Central memory CD8-positive, alpha-beta T cell (primary cell): ENCODE measurements at regions not wholly inside any gene's neighbourhood (a gene's known extent, or its start where the extent isn't known, plus 50 kb on each side); places are given as distances from the start of the nearest gene placed in this dataset.

ENCODE experiments used
- ATAC-seq: fragments of 150-1000 bp; cut with Tn5 transposase; replicated peaks from 2 replicates; pipeline ENCODE4 v1.10.0; 2022; ENCODE audit warnings: mild to moderate bottlenecking, moderate FRiP score, moderate number of reproducible peaks; ENCODE audit not compliant: poor library complexity, severe bottlenecking; ENCODE audit errors: extremely low read depth
- DNase-seq, 2 donors: peaks; one replicate each; pipeline ENCODE4 v3.0.0; 2021; ENCODE audit warnings: low spot score in 2 of 2
- H3K27ac Mint-ChIP-seq: one replicate; pipeline ENCODE4 v1.8.0; 2022; ENCODE audit warnings: low read depth, mild to moderate bottlenecking, moderate library complexity, mixed read lengths
- H3K27me3 Mint-ChIP-seq: one replicate; pipeline ENCODE4 v1.8.0; 2022; ENCODE audit warnings: mixed read lengths
- H3K36me3 Mint-ChIP-seq: one replicate; pipeline ENCODE4 v1.8.0; 2022; ENCODE audit warnings: mild to moderate bottlenecking, moderate library complexity, mixed read lengths; ENCODE audit not compliant: insufficient read depth
- H3K4me1 Mint-ChIP-seq: one replicate; pipeline ENCODE4 v1.8.0; 2022; ENCODE audit warnings: mixed read lengths
- H3K4me3 Mint-ChIP-seq: one replicate; pipeline ENCODE4 v1.8.0; 2022; ENCODE audit warnings: mild to moderate bottlenecking, moderate library complexity, mixed read lengths
- H3K9me3 Mint-ChIP-seq: one replicate; pipeline ENCODE4 v1.8.0; 2022; ENCODE audit warnings: mixed read lengths

DNA sequence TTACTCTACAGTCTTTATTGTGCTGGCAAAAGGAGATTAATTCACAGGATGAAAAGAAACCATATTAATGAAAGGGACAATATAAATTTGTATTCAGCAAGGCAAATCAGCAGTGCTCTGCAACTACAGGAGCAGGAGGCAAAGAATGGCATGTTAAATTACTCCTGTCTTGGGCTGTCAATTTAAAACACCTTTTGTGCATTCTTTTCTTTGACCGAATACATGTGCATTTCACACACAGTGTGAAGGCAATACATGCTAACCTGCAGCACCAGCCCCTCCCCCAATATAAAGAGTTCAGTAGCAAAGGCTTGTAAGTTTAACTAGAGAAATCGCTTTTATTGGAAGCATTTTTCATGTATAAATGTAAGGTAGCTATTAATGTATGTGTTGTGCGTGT, 275.2 kb upstream of the TOPAZ1 start:
- Mint-ChIP-seq H3K36me3 (no peaks in the 10 kb centered on the region), H3K9me3 (no peaks in the 10 kb centered on the region), H3K27me3 (peaks cover 79% of the 10 kb centered on the region), H3K27ac (no peak overlapping the region), H3K4me1 (no peaks in the 10 kb centered on the region), H3K4me3 (no peak overlapping the region)
- DNase-seq (no peak), ATAC-seq (no peak)

- Mint-ChIP-seq H3K9me3 (no peaks in the 10 kb centered on the region), H3K36me3 (no peaks in the 10 kb centered on the region), H3K4me3 (no peak overlapping the region), H3K4me1 (no peaks in the 10 kb centered on the region), H3K27me3 (peaks cover 75% of the 10 kb centered on the region), H3K27ac (no peak overlapping the region)
- no peak for DNase-seq
- ATAC-seq, result no peak
Measured at GRCh38 chr3:43968465-43968864, 273.2 kb upstream of the TOPAZ1 start.

GRCh38 chr3:43969944-43970343, 271.7 kb upstream of the TOPAZ1 start:
- DNase-seq, result no peak
- no peak for ATAC-seq
- H3K27me3 Mint-ChIP-seq, result peaks cover 60% of the 10 kb centered on the region
- H3K27ac Mint-ChIP-seq, result no peak overlapping the region
- no peaks in the 10 kb centered on the region for H3K4me1 Mint-ChIP-seq
- H3K9me3 Mint-ChIP-seq, result no peaks in the 10 kb centered on the region
- no peaks in the 10 kb centered on the region for H3K36me3 Mint-ChIP-seq
- no peak overlapping the region for H3K4me3 Mint-ChIP-seq

- H3K4me1 Mint-ChIP-seq, result no peaks in the 10 kb centered on the region
- H3K27ac Mint-ChIP-seq, result no peak overlapping the region
- no peak for ATAC-seq
Measured at GRCh38 chr3:43970351-43970750, 271.3 kb upstream of the TOPAZ1 start.

DNA sequence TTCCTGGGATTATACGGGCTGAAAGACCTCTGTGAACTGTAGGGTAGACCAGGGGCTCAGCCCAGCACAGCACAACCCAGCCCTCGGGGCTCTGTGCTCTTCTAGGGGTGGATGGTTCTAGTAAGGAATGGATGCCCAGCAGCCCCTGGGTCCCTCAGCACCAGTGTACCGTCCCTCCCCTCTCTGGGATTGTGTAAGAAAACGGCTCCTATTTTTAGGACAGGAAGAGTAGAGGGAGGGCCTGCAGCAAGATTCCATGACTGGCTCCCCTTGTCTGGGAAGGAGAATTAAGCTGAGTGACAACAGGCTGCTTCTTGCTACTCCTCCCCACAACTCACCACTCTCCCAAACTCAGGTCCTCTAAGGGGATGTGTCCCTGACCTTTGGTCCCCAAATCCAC, 270.8 kb upstream of the TOPAZ1 start:
- no peaks in the 10 kb centered on the region for H3K4me1 Mint-ChIP-seq
- no peak overlapping the region for H3K27ac Mint-ChIP-seq
- DNase-seq (no peak), ATAC-seq (no peak)
- no peaks in the 10 kb centered on the region for H3K9me3 Mint-ChIP-seq
- peaks cover 2% of the 10 kb centered on the region for H3K36me3 Mint-ChIP-seq
- no peak overlapping the region for H3K4me3 Mint-ChIP-seq
- H3K27me3 Mint-ChIP-seq, result peaks cover 58% of the 10 kb centered on the region

More at GRCh38 chr3:43970351-43970750, 271.3 kb upstream of the TOPAZ1 start:
- DNase-seq, result no peak
- Mint-ChIP-seq H3K4me3 (no peak overlapping the region), H3K36me3 (peaks cover 2% of the 10 kb centered on the region), H3K27me3 (peaks cover 58% of the 10 kb centered on the region), H3K9me3 (no peaks in the 10 kb centered on the region)

DNA sequence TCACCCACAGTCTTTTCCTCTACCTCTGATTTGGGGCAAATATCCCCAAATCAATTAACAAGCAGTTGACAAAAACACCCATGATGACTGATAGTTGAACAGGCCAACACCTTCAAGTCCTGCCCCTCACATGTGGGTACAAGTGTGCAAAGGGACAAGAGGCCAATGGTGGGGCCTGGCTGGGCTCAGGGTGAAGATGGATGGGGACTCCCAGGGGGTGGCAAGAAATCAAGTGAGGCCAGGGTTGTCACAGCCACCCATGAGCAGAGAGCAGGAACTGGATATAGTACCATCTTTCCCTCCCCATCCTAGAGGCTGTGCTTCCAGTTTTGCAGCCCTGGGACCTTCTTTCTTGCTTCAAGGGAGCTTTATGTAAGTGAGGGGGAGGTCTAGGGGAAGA, 270.2 kb upstream of the TOPAZ1 start:
- DNase-seq, result no peak
- no peaks in the 10 kb centered on the region for H3K4me1 Mint-ChIP-seq
- H3K27me3 Mint-ChIP-seq, result peaks cover 57% of the 10 kb centered on the region
- H3K4me3 Mint-ChIP-seq, result no peak overlapping the region
- ATAC-seq, result no peak
- peaks cover 2% of the 10 kb centered on the region for H3K36me3 Mint-ChIP-seq
- no peak overlapping the region for H3K27ac Mint-ChIP-seq
- H3K9me3 Mint-ChIP-seq, result no peaks in the 10 kb centered on the region

DNA sequence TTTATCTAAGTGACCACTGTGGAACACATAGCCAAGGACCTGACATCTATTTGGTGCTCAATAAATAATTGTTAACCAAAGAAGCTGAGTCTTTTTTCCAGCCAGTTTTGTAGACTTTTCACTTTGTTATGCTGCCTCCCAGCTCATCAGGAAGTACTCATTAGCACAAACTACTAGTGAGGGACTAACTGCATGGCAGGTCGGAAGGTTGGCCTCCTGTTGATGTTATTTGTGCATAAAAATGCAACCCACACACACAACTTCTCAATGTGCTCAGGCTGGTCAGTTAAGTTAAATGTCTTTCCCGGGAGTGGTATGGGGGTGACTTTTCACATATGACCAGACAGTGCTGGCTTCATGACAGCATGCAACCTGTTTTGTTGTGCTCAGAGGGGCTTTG, 263.0 kb upstream of the TOPAZ1 start:
- Mint-ChIP-seq H3K36me3 (peaks cover 2% of the 10 kb centered on the region), H3K27ac (no peak overlapping the region), H3K4me3 (no peak overlapping the region), H3K4me1 (no peaks in the 10 kb centered on the region), H3K9me3 (no peaks in the 10 kb centered on the region), H3K27me3 (peaks cover 68% of the 10 kb centered on the region)
- DNase-seq (no peak), ATAC-seq (no peak)

DNA sequence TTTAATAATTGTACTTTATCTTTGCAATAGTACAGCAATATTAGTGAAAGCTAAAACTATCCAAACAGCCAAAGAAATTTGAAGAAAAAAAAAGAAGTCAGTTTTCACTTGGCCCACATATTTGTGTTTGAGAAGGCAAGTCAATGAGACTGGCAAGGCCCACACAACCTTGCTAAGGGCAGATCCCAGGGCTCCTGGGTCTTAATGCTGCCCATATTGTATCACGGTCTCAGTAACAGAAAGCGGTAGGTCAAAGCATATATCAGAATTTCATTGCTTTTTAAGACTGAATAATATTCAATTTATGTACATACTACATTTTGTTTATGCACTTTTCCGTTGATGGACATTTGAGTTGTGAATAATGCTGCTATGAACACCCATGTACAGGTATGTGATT, 262.0 kb upstream of the TOPAZ1 start:
- Mint-ChIP-seq H3K4me3 (no peak overlapping the region), H3K4me1 (no peaks in the 10 kb centered on the region), H3K9me3 (no peaks in the 10 kb centered on the region), H3K36me3 (peaks cover 2% of the 10 kb centered on the region), H3K27me3 (peaks cover 75% of the 10 kb centered on the region), H3K27ac (no peak overlapping the region)
- ATAC-seq, result no peak
- no peak for DNase-seq

DNA sequence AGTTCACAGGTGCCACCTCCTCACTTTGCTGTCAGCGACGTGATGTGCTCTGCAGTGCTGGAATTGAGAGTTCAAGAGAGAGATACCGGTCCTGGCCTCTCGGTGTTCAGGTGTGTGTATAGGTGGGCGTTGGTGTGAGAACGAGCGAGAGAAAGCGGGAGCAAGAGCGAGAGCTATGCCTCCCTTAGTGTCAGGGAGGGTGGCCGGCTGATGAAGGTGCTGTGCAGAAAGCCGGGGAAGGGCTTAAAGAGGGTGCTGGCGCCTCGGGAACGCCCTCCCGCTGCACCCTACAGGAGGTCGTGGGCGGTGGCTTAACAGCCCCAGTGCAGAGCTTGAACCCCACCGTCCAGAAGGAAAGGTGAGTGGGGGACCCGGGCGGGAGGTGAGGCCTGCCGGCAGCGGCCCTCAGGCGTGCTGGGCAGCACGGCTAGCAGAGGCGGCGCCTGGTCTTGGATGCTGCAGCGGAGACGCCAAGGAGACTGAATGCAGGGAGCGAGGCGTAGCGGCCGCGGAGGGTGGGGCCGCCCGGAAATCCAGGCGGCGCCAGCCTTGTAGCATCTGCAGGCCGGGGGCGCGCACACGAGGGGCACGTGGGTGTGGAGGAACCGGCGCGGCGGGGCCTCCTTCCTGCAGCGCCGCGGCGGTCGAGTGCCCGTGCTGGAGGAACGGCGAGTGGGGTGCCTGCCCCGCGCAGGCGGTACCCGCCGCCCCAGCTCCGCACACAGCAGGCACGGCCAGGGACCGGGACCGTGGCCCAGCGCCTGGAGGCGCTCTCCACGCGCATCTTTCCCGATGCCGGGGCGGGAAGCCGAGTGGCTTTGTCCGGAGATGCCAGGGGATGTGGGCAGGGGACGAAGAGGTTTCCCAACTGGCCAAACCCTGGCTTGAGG, 246.8 kb upstream of the TOPAZ1 start:
- ATAC-seq (peak; percentile 7), DNase-seq (no peak)
- Mint-ChIP-seq H3K4me3 (peak overlapping the region; percentile 72), H3K36me3 (peaks cover 6% of the 10 kb centered on the region), H3K9me3 (peaks cover 10% of the 10 kb centered on the region), H3K27ac (no peak overlapping the region), H3K27me3 (peaks cover 95% of the 10 kb centered on the region), H3K4me1 (peaks cover 32% of the 10 kb centered on the region)

DNA sequence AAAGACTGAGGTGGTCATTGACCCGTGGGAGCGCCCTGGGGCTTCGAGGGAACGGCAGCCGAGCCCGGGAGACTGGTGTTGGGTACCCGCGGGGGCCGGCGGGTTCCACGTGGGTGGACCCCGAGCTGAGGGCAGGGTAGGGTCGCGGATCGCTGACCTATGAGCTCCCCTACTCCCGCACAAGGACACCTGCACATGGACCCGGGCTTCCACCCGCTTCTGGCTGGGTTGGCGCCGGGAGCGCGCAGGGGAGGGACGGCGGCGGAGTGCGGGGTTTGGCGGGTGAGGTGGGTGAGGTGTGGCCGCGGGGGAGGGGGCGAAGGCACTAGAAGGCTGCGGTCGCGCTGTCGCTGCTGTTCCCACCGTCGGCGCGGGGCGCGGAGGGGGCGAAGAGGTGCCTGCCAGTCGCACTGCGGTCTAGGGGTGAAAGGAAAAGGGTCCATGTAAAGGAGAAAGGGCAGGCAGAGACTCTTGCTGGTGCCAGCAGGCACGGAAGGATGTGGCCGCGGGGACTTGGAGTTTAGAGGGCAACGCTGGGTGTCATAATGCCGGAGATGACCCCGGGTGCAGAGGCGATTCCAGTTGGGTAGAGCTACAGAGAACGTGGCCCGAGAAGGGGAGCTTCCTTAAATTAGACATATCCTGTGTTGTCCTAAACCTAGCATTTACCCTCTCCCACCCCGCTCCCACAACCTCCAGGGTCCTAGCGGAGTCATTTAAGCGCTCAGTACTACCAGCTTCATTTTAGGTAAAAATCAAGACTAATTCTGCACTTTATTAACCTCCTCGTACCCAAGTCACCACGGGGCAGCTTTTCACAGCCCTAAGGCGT, 245.9 kb upstream of the TOPAZ1 start:
- DNase-seq, result no peak
- H3K27ac Mint-ChIP-seq, result no peak overlapping the region
- H3K4me3 Mint-ChIP-seq, result peak overlapping the region; percentile 72

DNA sequence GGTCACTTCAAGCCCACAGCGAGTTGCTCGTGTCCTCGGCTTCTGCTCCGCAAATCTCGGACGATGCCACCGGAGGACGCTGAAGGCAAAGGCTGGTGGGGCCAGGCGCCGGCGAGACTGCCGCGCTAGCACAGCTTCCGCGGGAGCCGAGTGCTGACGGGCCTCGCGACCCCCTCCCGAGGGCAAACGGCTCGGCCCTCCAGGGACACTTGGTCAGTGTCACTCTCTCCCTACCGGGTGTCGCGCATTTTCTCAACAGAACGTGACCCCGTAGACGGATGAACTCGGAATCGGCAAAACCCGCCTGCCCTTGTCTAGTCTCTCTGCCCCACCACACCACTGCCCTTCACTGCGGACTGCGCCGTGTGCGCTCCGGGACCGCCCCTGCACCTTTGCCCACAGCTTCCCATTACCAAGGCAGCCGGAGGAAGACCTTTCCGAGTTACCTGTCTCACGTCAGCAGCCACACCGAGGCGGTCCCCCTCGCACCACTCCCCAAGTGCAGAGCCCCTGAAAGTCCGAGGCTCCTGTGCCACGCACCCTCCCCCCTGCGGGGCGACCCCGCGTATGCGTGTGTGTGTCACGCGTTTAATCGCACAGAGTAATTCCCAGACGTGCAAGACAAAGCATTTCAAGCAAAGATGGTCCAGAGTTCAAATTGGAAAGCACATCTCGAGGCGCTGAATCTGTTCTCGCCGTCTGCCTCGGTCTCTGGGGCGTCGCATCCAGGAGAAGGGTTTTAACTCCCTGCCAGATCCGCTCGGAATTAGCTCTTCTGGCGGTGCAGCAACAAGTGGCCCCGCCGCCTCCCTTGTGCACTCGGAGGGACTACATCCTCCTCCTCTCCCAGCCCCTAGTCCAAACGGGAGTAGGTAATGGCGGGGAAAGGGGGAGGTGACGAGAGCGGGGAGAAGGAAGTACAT, 245.0 kb upstream of the TOPAZ1 start:
- H3K27ac Mint-ChIP-seq, result no peak overlapping the region
- peaks cover 32% of the 10 kb centered on the region for H3K4me1 Mint-ChIP-seq
- H3K9me3 Mint-ChIP-seq, result no peaks in the 10 kb centered on the region
- ATAC-seq (no peak), DNase-seq (no peak)
- H3K4me3 Mint-ChIP-seq, result peak overlapping the region; percentile 72
- H3K27me3 Mint-ChIP-seq, result peaks cover 95% of the 10 kb centered on the region
- peaks cover 8% of the 10 kb centered on the region for H3K36me3 Mint-ChIP-seq

More for the DNA sequence above, 245.9 kb upstream of the TOPAZ1 start:
- Mint-ChIP-seq H3K9me3 (peaks cover 6% of the 10 kb centered on the region), H3K4me1 (peaks cover 32% of the 10 kb centered on the region), H3K36me3 (peaks cover 6% of the 10 kb centered on the region), H3K27me3 (peaks cover 95% of the 10 kb centered on the region)
- ATAC-seq, result no peak

- ATAC-seq (no peak), DNase-seq (no peak)
- Mint-ChIP-seq H3K4me3 (peak overlapping the region; percentile 72), H3K27me3 (peaks cover 95% of the 10 kb centered on the region), H3K27ac (no peak overlapping the region), H3K4me1 (peaks cover 32% of the 10 kb centered on the region), H3K36me3 (peaks cover 8% of the 10 kb centered on the region), H3K9me3 (no peaks in the 10 kb centered on the region)
Measured at GRCh38 chr3:43997316-43997715, 244.4 kb upstream of the TOPAZ1 start.
